ENCODE measurements at regions not wholly inside any gene's neighbourhood (a gene's known extent, or its start where the extent isn't known, plus 50 kb on each side); places are given as distances from the start of the nearest gene placed in this dataset.

DNA sequence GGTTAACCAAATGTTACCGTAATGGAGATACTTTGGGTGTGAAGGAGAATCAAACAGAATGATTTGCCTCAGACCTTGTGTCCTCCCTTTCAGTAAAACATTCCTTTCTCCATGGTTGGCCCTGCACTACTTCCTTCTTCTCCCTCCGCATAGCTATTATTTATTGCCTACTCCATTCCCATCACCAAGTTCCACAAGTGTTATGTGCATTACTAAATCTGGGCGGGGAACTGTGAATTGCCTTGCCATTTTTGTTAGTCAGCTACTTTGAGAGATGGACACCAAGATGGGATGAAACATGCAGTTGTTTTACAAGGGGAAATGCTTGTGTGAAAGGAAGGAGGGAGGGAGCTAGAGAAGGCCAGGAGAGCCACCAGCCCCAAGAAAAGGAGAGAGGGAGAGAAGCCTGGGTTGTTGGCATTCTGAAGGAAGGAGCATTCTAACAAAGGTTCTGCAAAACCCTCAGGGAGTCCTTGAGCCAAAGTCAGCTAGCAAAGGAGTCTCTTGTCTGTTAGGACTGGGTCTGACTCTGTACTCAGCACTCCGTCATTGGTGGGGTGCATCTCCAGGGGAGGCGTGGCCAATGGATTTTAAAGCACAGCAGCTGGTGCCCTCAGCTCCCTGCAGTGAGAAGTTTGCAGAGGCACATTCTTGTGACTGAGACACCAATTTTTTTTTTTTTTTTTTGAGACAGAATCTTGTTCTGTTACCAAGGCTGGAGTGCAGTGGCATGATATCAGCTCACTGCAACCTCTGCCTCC lies 83.6 kb upstream of the CHD6 start:
- TF ChIP-seq POLR2A (IDR thresholded peaks at IDR 0.05) (no peak), CTCF (IDR thresholded peaks at IDR 0.05) (no peak)

All from uterus (tissue), 2 donors.